ENCODE measurements at regions not wholly inside any gene's neighbourhood (a gene's known extent, or its start where the extent isn't known, plus 50 kb on each side); places are given as distances from the start of the nearest gene placed in this dataset.

DNA sequence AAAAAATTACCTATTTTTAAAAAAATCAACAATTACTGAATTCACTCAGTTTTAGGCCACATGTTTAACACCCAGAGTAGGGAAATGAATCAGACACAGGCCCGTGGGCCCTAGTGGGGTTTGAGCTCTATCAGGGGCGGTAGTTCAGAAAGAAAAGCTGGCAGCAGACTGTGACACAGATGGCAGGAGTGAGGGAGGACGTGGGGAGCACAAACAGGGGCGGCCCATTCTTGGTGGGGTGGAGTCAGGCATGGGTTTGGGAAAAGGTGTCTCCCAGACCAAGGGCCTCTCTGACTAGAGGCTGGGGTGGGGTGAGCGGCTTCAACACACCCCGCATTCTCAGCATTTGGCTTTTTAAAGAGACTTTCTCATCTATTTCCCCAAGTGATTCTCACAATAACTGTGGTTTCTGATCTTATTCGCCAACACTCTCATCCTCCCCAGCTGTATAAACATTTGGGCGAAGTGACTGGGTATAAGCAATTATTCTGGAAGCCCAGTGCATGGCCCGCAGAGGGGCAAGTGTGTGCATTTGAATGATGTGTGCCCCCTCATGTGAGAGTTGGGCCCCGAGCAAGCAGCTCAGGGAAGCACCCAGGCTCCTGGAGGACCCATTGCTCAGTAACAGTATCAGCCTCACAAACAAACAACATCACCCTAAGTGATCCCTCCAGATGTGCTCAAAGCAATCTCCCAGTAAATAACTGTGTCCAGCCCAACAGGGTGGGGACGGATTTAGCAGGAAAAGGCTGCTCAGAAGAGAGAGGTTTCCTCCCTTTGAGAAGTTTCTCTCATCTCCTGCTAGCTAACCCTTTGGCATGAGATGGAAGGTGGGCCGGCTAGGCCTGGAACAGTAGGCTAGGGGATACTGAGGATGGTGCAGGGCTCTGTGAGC is 437.6 kb upstream of the ZMIZ1 start:
- DNase-seq = no peak

DNA sequence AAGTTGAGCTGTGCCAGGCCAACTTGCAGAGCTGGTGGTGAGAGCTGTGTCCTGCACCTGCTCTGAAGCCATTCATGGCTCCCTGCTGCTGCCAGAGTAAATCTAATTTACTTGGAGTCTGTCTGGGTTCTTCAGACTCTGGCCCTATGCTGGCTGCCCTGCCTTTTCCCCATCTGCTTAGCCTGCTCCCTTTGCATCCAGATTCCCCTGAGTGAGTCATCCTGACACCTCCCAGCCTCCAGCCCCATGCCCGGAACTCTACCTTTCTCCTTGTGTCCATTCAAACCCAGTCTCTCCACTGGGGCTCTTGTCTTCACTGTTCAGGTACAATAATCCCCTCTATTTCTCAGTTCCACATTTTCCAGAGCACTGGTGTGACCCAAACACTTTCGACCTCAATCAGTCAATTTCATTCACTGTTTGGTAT is 434.4 kb upstream of the ZMIZ1 start:
- DNase-seq = no peak

GRCh38 chr10:78634835-78635234 is 433.9 kb upstream of the ZMIZ1 start:
- no peak for DNase-seq

DNA sequence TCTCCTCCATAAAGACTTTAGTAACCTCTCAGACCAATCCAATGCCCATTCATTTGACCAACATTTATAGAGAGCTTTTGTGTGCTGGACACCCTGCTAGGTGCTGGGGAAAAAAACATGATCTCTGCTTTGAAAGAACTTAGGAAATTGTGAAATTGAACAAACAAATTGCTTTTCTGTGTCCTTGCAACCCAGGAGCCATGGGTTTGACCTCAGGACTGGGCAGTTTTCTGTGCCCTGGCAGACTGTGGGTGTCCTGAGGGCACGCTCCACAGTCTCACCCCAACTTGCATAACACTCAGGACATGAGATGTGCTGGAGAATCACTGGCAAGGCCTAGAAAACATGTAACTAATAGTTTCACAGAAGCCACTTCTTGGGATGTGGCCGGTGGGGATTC is 429.1 kb upstream of the ZMIZ1 start:
- DNase-seq = no peak

GRCh38 chr10:78640796-78641636 is 427.8 kb upstream of the ZMIZ1 start:
- DNase-seq = no peak

DNA sequence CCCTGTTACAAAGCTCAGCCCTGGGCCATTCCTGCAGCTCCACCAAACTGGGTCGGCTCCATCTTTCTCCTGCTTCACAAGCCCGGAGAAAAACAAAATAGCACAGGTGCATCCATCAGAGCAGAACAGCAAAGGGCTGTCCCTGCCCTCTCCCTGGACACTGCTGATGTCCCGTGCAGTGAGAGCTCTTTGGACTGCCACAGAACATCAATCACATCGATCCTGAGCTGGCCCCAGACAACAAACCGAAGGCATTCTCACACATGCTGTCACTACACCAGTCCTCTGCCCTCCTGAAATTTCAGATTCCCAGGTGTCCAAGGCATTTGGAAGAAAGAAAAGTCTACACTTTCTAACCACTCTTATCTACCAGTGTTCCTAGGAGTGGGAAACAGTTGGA is 427.1 kb upstream of the ZMIZ1 start:
- no peak for DNase-seq

GRCh38 chr10:78642269-78642816 is 426.4 kb upstream of the ZMIZ1 start:
- no peak for DNase-seq

- no peak for DNase-seq
Measured at GRCh38 chr10:78643513-78643912, 425.3 kb upstream of the ZMIZ1 start.

DNA sequence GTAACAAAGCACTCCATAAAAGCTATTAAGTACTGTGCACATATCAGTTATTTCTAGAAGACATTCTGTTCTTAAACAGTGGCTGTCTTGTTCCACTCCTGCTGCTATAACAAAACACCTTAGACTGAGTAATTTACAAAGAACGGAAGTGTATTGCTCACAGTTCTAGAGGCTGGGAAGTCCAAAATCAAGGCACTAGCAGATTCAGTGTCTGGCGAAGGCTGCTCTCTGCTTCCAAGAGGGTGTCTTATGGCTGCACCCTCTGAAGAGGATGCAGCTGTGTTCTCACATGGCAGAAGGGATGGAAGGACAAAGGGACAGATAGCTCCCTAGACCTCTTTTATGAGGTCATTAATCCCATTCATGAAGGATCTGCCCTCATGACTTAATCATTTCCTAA is 424.2 kb upstream of the ZMIZ1 start:
- no peak for DNase-seq

DNA sequence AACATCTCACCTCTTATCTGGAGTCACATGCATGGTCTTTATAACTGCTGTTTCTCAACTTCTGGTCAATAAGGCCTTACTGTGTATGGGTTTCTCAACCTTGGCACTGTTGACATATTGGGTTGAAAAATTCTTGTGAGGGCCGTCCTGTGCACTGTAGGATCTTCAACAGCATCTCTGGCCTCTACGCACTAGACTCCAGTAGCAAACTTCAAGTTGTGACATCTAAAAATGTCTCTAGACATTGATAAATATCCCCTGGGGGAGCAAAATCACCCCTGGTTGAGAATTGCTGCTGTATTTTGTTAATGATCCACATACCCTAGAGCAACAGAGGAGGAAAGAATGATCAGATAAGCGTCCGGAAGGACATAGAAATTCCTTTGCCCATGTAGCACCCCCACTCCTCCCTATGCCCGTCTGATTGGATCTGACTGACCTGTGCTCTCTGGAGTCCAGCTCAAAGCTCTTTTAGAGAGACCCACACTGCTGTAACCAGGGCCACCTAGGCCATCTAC is 423.5 kb upstream of the ZMIZ1 start:
- no peak for DNase-seq

GRCh38 chr10:78645975-78646374 is 422.8 kb upstream of the ZMIZ1 start:
- no peak for DNase-seq

DNA sequence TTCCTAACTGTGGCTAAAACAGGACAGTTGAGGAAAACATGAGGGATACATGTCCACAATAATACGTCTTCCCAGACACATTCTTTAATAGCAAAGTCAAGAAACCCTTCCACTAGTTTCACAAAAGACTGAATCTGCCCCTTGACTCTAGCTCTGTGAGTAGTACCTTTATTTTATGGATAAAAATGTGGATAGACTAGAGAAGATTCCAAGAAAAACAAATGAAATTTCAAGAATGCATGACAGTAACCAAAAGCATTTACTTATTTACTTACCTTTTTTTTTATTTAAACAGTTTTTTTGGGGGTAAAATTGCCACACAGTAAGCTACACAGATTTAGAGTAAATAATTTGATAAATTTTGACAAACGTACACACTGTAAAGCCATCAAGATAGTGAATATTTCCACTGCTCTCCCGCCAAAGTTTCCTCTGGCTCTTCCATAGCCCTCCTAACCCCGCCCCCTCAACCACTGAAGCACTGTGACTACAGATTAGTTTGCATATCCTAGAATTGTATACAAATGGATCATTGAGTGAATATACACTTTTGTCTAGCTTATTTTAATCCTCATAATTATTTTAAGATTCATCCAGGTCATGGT is 420.4 kb upstream of the ZMIZ1 start:
- no peak for DNase-seq

GRCh38 chr10:78649429-78649828 is 419.3 kb upstream of the ZMIZ1 start:
- DNase-seq = no peak

GRCh38 chr10:78650122-78650521 is 418.6 kb upstream of the ZMIZ1 start:
- no peak for DNase-seq

DNA sequence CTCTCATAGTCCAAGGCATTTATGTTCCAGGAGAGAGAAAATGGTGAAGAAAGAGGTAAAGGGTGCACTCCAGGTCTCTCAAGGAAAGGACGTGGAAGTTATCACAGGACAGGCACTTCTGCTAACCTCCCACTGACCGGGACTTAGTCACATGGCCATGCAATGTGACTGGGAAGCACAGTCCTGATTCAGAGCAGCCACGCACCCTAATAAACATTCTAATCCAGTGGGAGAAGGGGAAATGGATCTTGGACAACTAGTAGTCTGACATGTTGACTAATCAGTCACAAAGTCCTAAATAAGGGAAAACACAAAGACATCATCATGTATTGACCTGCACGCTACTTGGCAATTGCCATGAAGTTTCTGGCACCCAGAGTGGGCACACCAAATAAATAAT is 417.5 kb upstream of the ZMIZ1 start:
- no peak for DNase-seq

- no peak for DNase-seq
Measured at GRCh38 chr10:78653555-78653954, 415.2 kb upstream of the ZMIZ1 start.

GRCh38 chr10:78654047-78654590 is 414.6 kb upstream of the ZMIZ1 start:
- DNase-seq = no peak

DNA sequence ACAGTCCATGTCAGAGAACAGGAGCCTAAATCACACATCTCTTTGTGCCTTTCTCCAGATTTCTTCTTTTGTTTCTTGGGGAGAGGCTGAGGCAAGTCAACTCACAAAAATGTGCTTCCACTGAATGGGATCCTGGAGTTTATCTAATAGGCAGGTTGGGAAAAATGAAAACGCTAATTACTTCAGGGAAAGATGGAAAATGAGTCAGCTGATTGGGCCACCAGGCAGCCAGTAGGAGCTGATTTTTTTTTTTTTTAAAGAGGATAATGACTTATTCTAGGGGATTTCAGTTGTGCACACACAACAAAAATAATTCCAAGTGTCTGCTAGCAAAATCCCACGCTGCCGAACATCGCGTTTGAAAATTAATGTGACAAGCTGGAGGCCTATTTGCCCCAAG is 412.8 kb upstream of the ZMIZ1 start:
- DNase-seq = no peak

DNA sequence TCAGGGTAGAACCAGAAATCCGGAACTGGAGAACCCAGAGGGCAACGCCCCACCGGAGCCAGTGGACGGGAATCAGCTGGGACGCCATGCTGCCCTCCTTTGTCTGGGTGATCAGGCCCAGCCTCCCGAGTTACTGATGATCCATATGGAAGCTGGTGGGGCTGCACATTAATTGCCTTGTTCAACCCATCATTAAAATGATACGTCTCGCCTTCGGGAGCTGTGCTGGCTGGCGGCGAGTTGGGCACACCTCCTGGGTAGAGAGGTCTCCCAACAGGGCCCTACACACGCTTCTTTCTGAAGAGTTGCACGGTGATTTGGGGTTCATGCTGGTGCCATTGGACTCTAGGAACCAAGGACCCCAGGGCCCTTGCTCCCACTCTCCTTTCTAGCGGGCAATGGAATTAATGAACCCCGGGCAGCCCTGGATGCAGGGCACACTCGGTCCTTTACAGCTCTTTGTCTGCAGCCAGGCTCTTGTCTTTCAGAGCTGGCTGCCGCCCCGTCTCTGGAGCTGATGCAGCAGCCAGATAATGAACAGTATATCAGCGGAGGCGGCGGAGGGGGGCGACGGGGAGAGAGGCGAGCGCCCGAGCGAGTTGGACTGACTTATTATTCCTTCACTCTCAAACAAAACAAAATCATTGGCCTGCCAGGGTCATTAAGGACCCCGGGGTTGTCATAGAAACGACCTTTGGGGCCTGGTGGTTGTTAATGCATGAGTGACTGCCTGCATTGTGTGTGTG is 412.2 kb upstream of the ZMIZ1 start:
- DNase-seq = no peak

DNA sequence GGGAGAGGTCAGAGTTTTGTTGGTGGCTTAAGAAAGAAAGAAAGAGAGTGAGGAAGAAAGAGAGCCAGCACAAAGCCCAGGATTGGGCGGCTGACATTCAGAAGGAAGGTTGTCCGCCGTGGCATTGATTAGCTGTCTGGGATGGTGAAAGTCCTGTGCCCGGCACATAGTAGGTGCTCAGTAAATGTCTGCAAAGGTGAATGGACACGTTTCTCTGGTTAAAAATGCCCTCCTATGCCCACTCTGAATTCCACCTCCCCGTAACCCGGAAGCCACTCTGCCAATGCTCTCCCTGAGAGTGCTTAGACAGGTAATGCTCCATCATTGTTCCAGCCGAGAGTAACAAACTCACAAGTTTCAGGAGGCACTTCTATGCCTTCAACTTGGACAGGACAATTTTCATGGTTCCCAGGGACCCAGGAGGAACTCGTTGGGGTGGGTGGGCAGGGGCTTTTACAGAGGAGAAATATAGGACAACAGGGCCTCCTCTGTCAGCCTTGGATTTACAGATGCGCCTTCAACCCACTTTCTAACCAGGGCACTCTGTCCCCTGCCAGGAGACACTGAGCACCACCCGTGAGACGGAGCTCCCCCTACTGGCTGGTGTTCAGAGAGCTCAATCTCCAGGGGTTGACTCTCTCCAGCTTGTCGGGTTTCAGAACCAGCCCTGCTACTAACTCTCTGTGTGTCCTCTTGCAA is 411.5 kb upstream of the ZMIZ1 start:
- DNase-seq = peak; percentile 57

DNA sequence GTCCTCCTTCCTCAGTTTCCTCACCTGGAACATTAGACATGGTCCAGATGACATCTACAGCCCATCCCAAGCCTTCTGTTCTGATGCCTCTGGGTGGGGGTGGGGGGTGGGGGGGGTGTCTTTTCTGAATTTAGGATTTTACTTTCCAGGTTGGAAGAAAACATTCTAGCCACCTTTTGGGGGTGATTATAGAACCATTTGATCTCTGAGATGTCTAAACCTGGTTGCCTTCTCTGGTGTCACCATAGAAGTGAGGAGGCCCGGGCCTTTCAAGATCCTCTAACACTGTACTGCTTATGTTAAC is 411.0 kb upstream of the ZMIZ1 start:
- DNase-seq = no peak

All from activated CD4-positive, CD25-positive, alpha-beta regulatory T cell treated with anti-CD3 and anti-CD28 coated beads, Interleukin-2, amount 50 U/mL, for 72 hours (primary cell).